ENCODE measurements at regions not wholly inside any gene's neighbourhood (a gene's known extent, or its start where the extent isn't known, plus 50 kb on each side); places are given as distances from the start of the nearest gene placed in this dataset.
"Not testable (repeated sequence)": the region's sequence is repeated elsewhere in the genome, so short reads cannot be mapped to it uniquely, and the experiment has no call there.

GRCh38 chrX:1841746-1842145 is 226.9 kb downstream of the ASMT start:
- H3F3A ChIP-seq (ENCODE audit: low read depth), result no peaks in the 10 kb centered on the region
- H3K27me3 Mint-ChIP-seq (ENCODE audit: insufficient read depth, low read depth), result peaks cover 2% of the 10 kb centered on the region
- no peak overlapping the region for H3K4me2 ChIP-seq
- no peak overlapping the region for H2AFZ ChIP-seq (replicated peaks)
- DNase-seq (ENCODE audit: low spot score), result no peak
- no peaks in the 10 kb centered on the region for H3K4me1 ChIP-seq
- H3K9me3 Mint-ChIP-seq, result peaks cover 13% of the 10 kb centered on the region
- H3K4me1 Mint-ChIP-seq, result no peaks in the 10 kb centered on the region
- H3K36me3 Mint-ChIP-seq, result no peaks in the 10 kb centered on the region
- H3K79me2 ChIP-seq (ENCODE audit: low read depth), result no peaks in the 10 kb centered on the region
- H3K4me3 ChIP-seq, result no peak overlapping the region
- H3K36me3 ChIP-seq, result no peaks in the 10 kb centered on the region
- H3K9me3 ChIP-seq (ENCODE audit: low read depth), result no peaks in the 10 kb centered on the region
- H4K20me1 ChIP-seq (ENCODE audit: low read depth), result no peaks in the 10 kb centered on the region
- H3K27ac ChIP-seq, result no peak overlapping the region
- H3K4me3 Mint-ChIP-seq, result no peak overlapping the region
- no peak overlapping the region for H3K9ac ChIP-seq
- TF ChIP-seq EZH2phosphoT487 (IDR thresholded peaks at IDR 0.05) (no peak), EZH2 (IDR thresholded peaks at IDR 0.05) (no peak), CTCF (IDR thresholded peaks at IDR 0.05) (no peak)
- H3K27ac Mint-ChIP-seq, result no peak overlapping the region
- no peaks in the 10 kb centered on the region for H3K27me3 ChIP-seq

DNA sequence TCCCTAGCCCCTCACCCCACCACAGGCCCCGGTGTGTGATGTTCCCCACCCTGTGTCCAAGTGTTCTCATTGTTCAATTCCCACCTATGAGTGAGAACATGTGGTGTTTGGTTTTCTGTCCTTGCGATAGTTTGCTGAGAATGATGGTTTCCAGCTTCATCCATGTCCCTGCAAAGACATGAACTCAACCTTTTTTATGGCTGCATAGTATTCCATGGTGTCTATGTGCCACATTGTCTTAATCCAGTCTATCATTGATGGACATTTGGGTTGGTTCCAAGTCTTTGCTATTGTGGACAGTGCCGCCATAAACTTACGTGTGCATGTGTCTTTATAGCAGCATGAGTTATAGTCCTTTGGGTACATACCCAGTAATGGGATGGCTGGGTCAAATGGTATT is 232.1 kb downstream of the ASMT start:
- not testable (repeated sequence) for H3K9me3 ChIP-seq (ENCODE audit: low read depth); H3K4me3 ChIP-seq; H3K36me3 ChIP-seq; DNase-seq (ENCODE audit: low spot score); H3K27ac ChIP-seq; H2AFZ ChIP-seq (replicated peaks); H3F3A ChIP-seq (ENCODE audit: low read depth); H3K27me3 Mint-ChIP-seq (ENCODE audit: insufficient read depth, low read depth); H3K9me3 Mint-ChIP-seq; H3K79me2 ChIP-seq (ENCODE audit: low read depth); H3K27ac Mint-ChIP-seq; H3K4me1 ChIP-seq; H3K27me3 ChIP-seq; H3K4me1 Mint-ChIP-seq; H3K4me3 Mint-ChIP-seq; H4K20me1 ChIP-seq (ENCODE audit: low read depth); H3K36me3 Mint-ChIP-seq; H3K9ac ChIP-seq; H3K4me2 ChIP-seq

DNA sequence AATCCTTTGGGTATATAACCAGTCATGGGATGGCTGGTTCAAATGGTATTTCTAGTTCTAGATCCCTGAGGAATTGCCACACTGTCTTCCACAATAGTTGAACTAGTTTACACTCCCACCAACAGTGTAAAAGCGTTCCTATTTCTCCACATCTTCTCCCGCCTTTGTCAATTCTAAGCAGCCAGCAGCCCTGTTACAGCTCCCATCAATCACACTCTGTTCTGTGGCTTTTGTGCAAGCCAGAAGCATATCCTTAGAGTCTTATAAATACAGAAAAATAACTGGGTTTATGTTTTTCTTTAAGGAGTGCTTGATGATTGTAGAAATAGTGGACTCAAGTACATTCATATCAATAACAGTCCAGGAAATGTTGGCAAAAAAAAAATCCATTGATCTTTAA is 232.9 kb downstream of the ASMT start:
- not testable (repeated sequence) for H3K4me3 Mint-ChIP-seq; H3K4me1 ChIP-seq; H3K4me1 Mint-ChIP-seq; H3K79me2 ChIP-seq (ENCODE audit: low read depth); DNase-seq (ENCODE audit: low spot score); H3K4me2 ChIP-seq; H3K27me3 ChIP-seq; H3K4me3 ChIP-seq; H3F3A ChIP-seq (ENCODE audit: low read depth); H2AFZ ChIP-seq (replicated peaks); H4K20me1 ChIP-seq (ENCODE audit: low read depth); H3K36me3 ChIP-seq; H3K9me3 ChIP-seq (ENCODE audit: low read depth); H3K27ac ChIP-seq; H3K36me3 Mint-ChIP-seq; H3K27me3 Mint-ChIP-seq (ENCODE audit: insufficient read depth, low read depth); H3K27ac Mint-ChIP-seq; H3K9ac ChIP-seq
- H3K9me3 Mint-ChIP-seq, result peaks cover 11% of the 10 kb centered on the region

- no peak overlapping the region for H3K4me2 ChIP-seq
- Mint-ChIP-seq H3K9me3 (peaks cover 13% of the 10 kb centered on the region), H3K4me3 (no peak overlapping the region), H3K27me3 (ENCODE audit: insufficient read depth, low read depth) (peaks cover 4% of the 10 kb centered on the region), H3K4me1 (no peaks in the 10 kb centered on the region), H3K36me3 (no peaks in the 10 kb centered on the region), H3K27ac (no peak overlapping the region)
- TF ChIP-seq EZH2 (IDR thresholded peaks at IDR 0.05) (no peak), EZH2phosphoT487 (IDR thresholded peaks at IDR 0.05) (no peak), CTCF (IDR thresholded peaks at IDR 0.05) (no peak)
- no peaks in the 10 kb centered on the region for H3K36me3 ChIP-seq
- no peaks in the 10 kb centered on the region for H3K9me3 ChIP-seq (ENCODE audit: low read depth)
- H3F3A ChIP-seq (ENCODE audit: low read depth), result no peaks in the 10 kb centered on the region
- H3K4me1 ChIP-seq, result no peaks in the 10 kb centered on the region
- no peak overlapping the region for H3K27ac ChIP-seq
- H3K79me2 ChIP-seq (ENCODE audit: low read depth), result no peaks in the 10 kb centered on the region
- no peak overlapping the region for H3K4me3 ChIP-seq
- H3K27me3 ChIP-seq, result no peaks in the 10 kb centered on the region
- H4K20me1 ChIP-seq (ENCODE audit: low read depth), result no peaks in the 10 kb centered on the region
- DNase-seq (ENCODE audit: low spot score), result no peak
- H3K9ac ChIP-seq, result no peak overlapping the region
- H2AFZ ChIP-seq (replicated peaks), result no peak overlapping the region
Measured at GRCh38 chrX:1851527-1851926, 236.7 kb downstream of the ASMT start.

Measured in neural progenitor cell (in vitro differentiated cells).